HG03135 (cell line): ENCODE measurements at regions not wholly inside any gene's neighbourhood (a gene's known extent, or its start where the extent isn't known, plus 50 kb on each side); places are given as distances from the start of the nearest gene placed in this dataset.

Experiments used
- ATAC-seq: cut with Tn5 transposase; IDR thresholded peaks from one replicate; pipeline ENCODE4 v1.9.1; 2021; ENCODE audit warnings: mild to moderate bottlenecking, moderate library complexity; ENCODE audit not compliant: unreplicated experiment

DNA sequence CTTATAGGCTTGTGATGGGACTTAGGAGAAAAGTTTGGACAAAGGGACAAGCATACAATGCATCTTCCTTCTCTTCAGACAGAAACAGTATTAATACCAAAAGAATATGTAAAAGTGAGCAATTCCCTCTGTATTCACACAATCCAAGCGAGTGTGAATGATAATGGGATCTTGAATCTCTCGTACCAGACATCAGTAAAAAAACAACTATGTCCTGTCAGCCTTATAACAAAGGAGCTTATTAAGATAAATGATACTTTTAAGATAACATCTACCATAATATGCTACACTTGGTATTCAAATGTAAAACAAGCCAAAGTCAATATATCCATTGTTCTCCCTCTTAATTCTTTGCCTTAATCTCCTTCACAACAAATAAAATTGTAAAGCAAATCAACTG, 288.6 kb upstream of the CNTN6 start:
- no peak for ATAC-seq

GRCh38 chr3:805326-805725, 287.5 kb upstream of the CNTN6 start:
- no peak for ATAC-seq

GRCh38 chr3:806006-806405, 286.8 kb upstream of the CNTN6 start:
- ATAC-seq: no peak

- ATAC-seq: no peak
These were observed 276.2 kb upstream of the CNTN6 start for GRCh38 chr3:816605-817004.

DNA sequence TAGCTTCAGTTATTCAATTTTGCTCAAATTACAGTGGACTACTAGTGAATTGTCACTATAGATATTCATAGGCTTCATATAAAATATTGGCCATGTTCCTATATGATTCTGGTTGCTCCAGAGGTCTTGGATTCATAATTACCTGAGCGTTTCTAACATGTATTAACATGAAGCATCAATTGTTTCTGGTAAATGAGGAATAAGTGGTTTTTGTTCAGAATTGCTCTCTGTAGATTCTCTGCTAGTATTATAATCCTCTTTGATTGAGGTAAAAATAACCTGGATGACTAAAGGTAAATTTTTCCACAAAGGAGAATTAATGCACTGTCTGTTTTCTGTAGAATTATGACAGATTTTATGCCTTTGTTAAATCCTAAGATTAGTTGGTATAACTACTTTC, 258.1 kb upstream of the CNTN6 start:
- ATAC-seq: no peak

DNA sequence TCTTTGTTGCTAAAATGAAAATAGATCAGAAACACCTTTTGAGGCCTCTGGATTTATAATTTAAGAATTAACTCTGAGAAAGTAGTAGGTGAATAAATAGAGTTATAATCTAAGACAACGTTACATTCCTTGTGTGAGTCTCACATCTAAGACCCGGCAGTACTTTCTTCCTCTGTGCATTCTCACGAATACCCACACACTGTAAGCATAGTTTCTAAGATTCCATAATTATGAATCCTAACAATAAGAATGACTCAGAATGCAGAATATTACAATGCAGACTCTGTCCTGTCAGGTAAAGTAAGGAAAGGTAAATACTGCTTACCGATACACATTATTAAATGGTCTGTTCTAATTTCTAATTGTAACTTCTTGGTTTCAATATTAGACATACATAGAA, 257.7 kb upstream of the CNTN6 start:
- no peak for ATAC-seq

DNA sequence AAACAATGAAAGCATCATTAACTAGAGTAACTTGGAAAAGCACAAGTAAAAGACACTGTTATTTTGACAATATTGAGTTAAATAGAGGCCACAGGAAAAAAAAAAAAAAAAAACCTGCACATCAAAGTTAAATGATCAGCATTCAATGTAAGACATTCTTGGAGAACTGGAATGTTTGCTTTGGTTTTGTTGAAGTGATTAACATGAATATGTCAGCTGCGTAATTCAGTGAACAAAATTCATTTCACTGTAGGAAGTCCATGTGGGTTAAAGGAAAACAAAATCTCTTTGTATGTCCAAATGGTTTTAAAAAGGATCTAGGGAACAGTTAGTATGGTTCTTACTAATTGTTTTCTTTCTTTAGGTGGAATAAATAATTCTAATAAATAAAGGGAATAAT, 252.8 kb upstream of the CNTN6 start:
- ATAC-seq: no peak

- ATAC-seq: no peak
These were observed 241.6 kb upstream of the CNTN6 start for GRCh38 chr3:851098-851790.

GRCh38 chr3:852033-852432, 240.8 kb upstream of the CNTN6 start:
- ATAC-seq: no peak

DNA sequence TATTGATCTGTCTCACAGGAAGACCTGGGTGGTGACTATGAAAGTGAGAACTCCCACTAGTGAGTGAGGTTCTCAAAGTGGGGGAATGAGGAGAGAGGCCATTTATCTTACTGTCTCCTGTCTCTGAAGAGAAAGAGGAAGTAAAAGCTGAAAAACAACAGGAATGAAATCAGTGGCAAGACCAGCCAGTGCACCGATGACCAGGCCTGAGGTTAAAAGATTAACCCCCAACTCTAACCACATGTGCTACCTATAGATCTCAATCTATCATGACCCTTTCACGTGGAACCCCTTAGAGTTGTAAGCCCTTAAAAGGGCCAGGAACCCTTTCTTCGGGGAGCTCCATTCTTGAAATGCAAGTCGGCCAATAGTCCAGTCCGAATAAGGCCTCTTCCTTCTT, 239.3 kb upstream of the CNTN6 start:
- no peak for ATAC-seq

DNA sequence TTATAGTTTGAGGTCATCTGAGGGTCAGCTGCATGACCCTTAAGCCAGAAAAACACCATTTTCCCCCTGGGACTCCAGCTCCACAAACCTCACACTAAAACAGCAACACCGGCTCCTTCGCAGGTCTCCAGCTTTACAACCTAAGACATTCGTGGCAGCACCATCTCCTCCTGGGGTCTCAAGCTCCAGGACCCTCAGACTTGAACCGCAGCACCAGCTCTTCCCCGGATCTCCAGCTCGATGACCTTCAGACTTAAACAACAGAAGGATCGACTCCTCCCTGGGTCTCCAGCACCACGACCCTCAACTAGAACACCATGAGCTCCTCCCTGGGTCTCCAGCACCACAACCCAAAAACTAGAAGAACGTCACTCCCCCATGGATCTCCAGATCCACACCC, 233.7 kb upstream of the CNTN6 start:
- no peak for ATAC-seq

DNA sequence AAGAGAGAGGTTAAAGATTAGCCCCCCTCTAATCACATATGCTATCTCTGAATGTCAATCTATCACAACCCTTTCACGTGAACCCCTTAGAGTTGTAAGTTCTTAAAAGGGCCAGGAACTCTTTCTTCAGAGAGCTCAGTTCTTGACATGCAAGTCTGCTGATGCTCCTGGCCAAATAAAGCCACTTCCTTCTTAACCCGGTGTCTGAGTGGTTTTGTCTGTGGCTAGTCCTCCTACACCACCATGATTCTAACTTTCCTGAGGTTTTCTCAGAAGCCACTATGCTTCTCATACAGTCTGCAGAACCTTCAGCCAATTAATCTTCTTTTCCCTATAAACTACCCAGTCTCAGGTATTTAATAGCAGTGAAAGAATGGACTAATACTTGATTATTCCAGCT, 231.1 kb upstream of the CNTN6 start:
- no peak for ATAC-seq

- ATAC-seq: no peak
These were observed 223.6 kb upstream of the CNTN6 start for GRCh38 chr3:869269-869668.

DNA sequence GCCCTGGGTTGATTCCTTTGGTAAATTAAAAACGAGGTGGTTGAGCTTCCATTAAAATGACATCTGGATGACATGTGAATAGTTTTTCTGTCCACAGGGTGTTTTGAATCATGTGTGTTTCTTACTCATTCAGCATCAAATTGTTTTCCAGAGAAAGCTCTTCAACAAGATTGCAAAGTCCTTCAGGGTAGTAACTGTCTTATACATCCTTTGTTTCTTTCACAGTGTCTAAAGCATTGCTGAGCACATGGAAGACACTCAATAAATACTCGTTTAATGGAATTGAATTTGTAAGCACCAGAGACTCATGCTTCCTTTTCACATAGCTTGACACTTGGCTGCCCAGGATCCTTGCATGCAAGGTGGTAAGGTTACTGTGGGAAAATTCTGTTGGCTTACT, 223.1 kb upstream of the CNTN6 start:
- ATAC-seq: no peak

DNA sequence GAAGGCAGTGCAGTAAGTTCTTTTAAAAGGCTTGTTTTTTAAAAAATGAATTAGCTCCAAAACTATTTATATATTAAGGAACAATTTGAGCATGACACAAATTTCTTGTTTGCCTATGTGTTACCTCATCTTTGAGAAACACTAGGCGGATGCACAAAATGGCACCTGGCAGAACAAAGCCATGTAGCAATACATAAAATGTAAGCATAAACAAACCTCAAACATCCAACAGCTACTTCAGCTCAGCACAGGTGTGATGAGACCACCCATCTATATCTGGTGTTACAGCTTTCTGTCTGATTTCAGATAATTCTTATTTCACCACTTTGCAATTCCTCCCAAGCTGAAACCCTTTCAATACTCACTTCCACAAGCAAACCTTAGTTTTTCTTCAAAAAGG, 221.2 kb upstream of the CNTN6 start:
- ATAC-seq: no peak

DNA sequence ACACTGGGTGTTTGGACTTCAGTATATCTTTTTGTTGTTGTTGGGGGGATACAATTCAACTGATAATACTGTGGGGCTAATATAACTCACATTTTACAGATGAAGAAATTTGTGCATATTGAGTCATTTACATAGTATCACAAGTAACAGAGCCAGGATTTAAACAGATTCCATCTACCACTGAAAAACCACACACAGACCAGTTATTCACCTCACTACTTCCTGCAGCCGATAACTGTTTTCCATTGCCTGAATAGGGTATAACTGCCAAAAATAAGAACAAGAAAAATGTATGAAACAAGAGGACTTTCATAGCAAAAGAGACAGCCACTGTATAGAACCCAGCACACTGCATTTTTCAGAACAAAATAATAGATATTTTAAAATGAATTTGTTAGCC, 215.8 kb upstream of the CNTN6 start:
- ATAC-seq: no peak

- ATAC-seq: no peak
These were observed 214.1 kb upstream of the CNTN6 start for GRCh38 chr3:878746-879145.

DNA sequence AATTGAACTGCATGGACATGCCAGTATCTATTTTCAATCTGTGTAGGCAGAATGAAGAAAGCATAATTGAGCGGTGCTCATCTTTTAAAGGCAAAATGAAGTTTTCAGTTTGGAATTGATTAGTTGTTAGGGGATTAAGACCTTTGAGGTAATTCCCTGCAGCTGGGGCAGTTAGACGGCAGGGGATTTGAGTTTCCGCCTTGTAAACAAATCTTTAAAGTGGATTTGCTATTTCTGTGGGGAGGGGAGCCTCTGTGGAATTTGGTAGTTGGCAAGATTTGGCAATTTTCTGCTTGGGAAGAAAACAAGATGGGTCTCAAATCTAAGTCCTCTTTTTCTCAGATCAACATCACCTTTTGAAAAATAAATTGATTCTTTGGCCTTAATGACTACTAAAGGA, 212.5 kb upstream of the CNTN6 start:
- ATAC-seq: no peak

DNA sequence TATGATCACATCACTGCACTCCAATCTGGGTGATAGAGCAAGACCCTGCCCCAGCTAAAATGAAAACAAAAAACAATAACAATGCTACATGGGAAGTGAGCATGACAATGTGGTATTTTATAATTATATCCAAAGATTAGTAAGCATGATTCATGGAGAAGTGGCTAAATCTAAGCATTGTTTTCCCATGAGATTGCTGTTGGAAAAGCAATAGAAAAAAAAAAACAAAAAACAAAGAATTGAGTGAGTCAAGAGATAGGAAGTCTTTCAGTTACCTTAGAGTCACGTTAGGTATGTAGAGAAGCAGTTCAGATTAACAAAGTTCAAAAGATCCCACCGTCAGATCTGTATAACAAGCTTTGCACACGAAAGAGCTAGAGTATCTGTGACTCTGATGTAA, 210.3 kb upstream of the CNTN6 start:
- ATAC-seq: no peak

GRCh38 chr3:901953-902778, 190.7 kb upstream of the CNTN6 start:
- ATAC-seq: no peak

- no peak for ATAC-seq
These were observed 187.6 kb upstream of the CNTN6 start for GRCh38 chr3:905217-905616.

DNA sequence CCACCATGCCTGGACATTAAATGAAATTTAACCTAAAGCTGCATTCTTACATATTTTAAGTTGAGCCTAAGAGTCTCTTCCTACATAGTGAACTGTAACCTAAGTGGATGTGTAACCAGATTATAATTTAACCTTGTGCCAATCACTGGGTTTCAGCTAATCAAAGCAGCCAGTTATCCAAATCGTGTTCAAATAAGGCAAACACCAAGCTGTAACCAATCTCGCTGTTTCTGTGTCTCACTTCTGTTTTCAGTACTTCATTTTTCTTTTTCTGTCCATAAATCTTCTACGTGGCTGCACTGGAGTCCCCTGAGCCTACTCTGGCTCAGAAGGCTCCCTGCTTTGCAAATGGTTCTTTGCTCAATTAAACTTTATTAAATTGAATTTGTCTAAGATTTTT, 186.1 kb upstream of the CNTN6 start:
- no peak for ATAC-seq

GRCh38 chr3:908839-909238, 184.0 kb upstream of the CNTN6 start:
- ATAC-seq: no peak
